H1 (cell line): ENCODE measurements at regions not wholly inside any gene's neighbourhood (a gene's known extent, or its start where the extent isn't known, plus 50 kb on each side); places are given as distances from the start of the nearest gene placed in this dataset.

Experiments
- CTCF ChIA-PET: fragments of 300-600 bp; sonication (Branson Sonifier 250); formaldehyde crosslinking; loops from one replicate; lab custom pipeline; 2021; ENCODE audit not compliant: partially characterized antibody; lab: Charles Lee
- POLR2A ChIA-PET: fragments of 300-600 bp; sonication (Branson Sonifier 250); formaldehyde crosslinking; loops from one replicate; lab custom pipeline; 2021; ENCODE audit warnings: inconsistent platforms; ENCODE audit not compliant: partially characterized antibody; lab: Charles Lee
- DNase-seq, 2 experiments: peaks; one replicate each; pipeline versions ENCODE4 v3.0.0 to v3.0.0-alpha.2; 2010 to 2022; ENCODE audit warnings: low spot score in 2 of 2, low read depth in 1 of 2, mixed read lengths in 1 of 2
- FAIRE-seq: peaks from 2 replicates; lab custom pipeline; 2011; peaks lifted over from hg19 to GRCh38; lab: Jason Lieb, UNC
- H2AFZ ChIP-seq: 2 replicates; pipeline ENCODE4 v1.8.1; 2012; ENCODE audit warnings: low read length, inconsistent platforms
- H2AK5ac ChIP-seq: 2 replicates; pipeline ENCODE4 v1.6.1; 2013; ENCODE audit warnings: low read depth, low read length
- H2BK120ac ChIP-seq: replicated peaks from 2 replicates; pipeline ENCODE3; 2013; ENCODE audit warnings: low read depth, low read length, inconsistent platforms
- H2BK12ac ChIP-seq: 2 replicates; pipeline ENCODE4 v1.6.1; 2013; ENCODE audit warnings: low read depth, low read length
- H2BK15ac ChIP-seq: 2 replicates; pipeline ENCODE4 v1.6.1; 2013; ENCODE audit warnings: low read length
- H2BK20ac ChIP-seq: 2 replicates; pipeline ENCODE4 v1.6.1; 2013; ENCODE audit warnings: low read length
- H2BK5ac ChIP-seq: 2 replicates; pipeline ENCODE4 v1.6.1; 2013; ENCODE audit warnings: low read depth, low read length
- H3K14ac ChIP-seq: 2 replicates; pipeline ENCODE4 v1.6.1; 2013; ENCODE audit warnings: inconsistent platforms; ENCODE audit not compliant: insufficient read length
- H3K18ac ChIP-seq: 2 replicates; pipeline ENCODE4 v1.6.1; 2013; ENCODE audit warnings: low read length; ENCODE audit errors: extremely low read depth
- H3K23ac ChIP-seq: 2 replicates; pipeline ENCODE4 v1.6.1; 2013; ENCODE audit warnings: inconsistent platforms; ENCODE audit not compliant: insufficient read length
- H3K23me2 ChIP-seq: 2 replicates; pipeline ENCODE4 v1.6.1; 2013; ENCODE audit warnings: low read depth, low read length
- H3K27ac ChIP-seq: 2 replicates; pipeline ENCODE4 v1.6.1; 2011; ENCODE audit warnings: low read depth, low read length, inconsistent platforms
- H3K27me3 ChIP-seq, 4 experiments: replicated peaks in 1 of 4; 1 replicate in 1 of 4; 2 replicates in 3 of 4; pipeline versions ENCODE4 v1.6.1 to v1.8.1; 2011 to 2013; ENCODE audit warnings: low read length in 3 of 4, mild to moderate bottlenecking in 3 of 4, inconsistent platforms in 2 of 4, mixed read lengths in 2 of 4, moderate library complexity in 1 of 4; ENCODE audit not compliant: control insufficient read depth in 3 of 4, insufficient read depth in 3 of 4; ENCODE audit errors: extremely low read depth in 1 of 4
- H3K36me3 ChIP-seq, 4 experiments: 2 replicates each; pipeline versions ENCODE4 v1.6.1 to v1.8.1; 2011 to 2013; ENCODE audit warnings: mild to moderate bottlenecking in 4 of 4, low read length in 3 of 4, moderate library complexity in 2 of 4, control low read depth in 1 of 4, inconsistent platforms in 1 of 4; ENCODE audit not compliant: insufficient read depth in 4 of 4, control insufficient read depth in 2 of 4
- H3K4ac ChIP-seq: replicated peaks from 2 replicates; pipeline ENCODE3; 2013; ENCODE audit warnings: low read length, low read depth, mixed read lengths, inconsistent platforms; ENCODE audit not compliant: insufficient read length
- H3K4me1 ChIP-seq, 4 experiments: replicated peaks in 1 of 4; 1 replicate in 1 of 4; 2 replicates in 3 of 4; pipeline versions ENCODE4 v1.6.1 to v1.8.1; 2011 to 2013; ENCODE audit warnings: low read length in 3 of 4, inconsistent platforms in 2 of 4, mixed read lengths in 1 of 4; ENCODE audit not compliant: insufficient read depth in 4 of 4, control insufficient read depth in 3 of 4
- H3K4me2 ChIP-seq, 2 experiments: 2 replicates each; pipeline versions ENCODE4 v1.6.1 to v1.8.1; 2011 to 2013; ENCODE audit warnings: low read depth in 2 of 2, low read length in 2 of 2, control low read depth in 1 of 2, inconsistent platforms in 1 of 2, mild to moderate bottlenecking in 1 of 2; ENCODE audit not compliant: insufficient read depth in 1 of 2
- H3K4me3 ChIP-seq, 4 experiments: fragments of 200-600, 300-600 bp in 1 of 4; sonication (generic), shearing (Covaris generic), sonication (Bioruptor Twin) in 1 of 4; 2 replicates each; pipeline versions ENCODE4 v1.5.1 to v1.8.1; 2011 to 2016; ENCODE audit warnings: low read length in 4 of 4, low read depth in 3 of 4, control low read depth in 2 of 4, inconsistent platforms in 2 of 4, mild to moderate bottlenecking in 2 of 4, mixed read lengths in 1 of 4, moderate library complexity in 1 of 4; ENCODE audit not compliant: insufficient read depth in 2 of 4; ENCODE audit errors: extremely low read depth in 1 of 4
- H3K56ac ChIP-seq: replicated peaks from 2 replicates; pipeline ENCODE3; 2013; ENCODE audit warnings: low read depth, mild to moderate bottlenecking, mixed read lengths, low read length, inconsistent platforms; ENCODE audit not compliant: insufficient read length
- H3K79me1 ChIP-seq: 2 replicates; pipeline ENCODE4 v1.6.1; 2013; ENCODE audit warnings: low read depth, low read length, control low read depth
- H3K79me2 ChIP-seq, 2 experiments: 2 replicates each; pipeline versions ENCODE4 v1.6.1 to v1.8.1; 2012 to 2013; ENCODE audit warnings: low read length in 2 of 2, mild to moderate bottlenecking in 2 of 2, inconsistent platforms in 1 of 2; ENCODE audit not compliant: insufficient read depth in 2 of 2, control insufficient read depth in 1 of 2
- H3K9ac ChIP-seq, 4 experiments: replicated peaks in 1 of 4; 1 replicate in 1 of 4; 2 replicates in 3 of 4; pipeline versions ENCODE4 v1.6.1 to v1.8.1; 2011 to 2013; ENCODE audit warnings: low read depth in 3 of 4, low read length in 3 of 4, control low read depth in 2 of 4, mild to moderate bottlenecking in 2 of 4, moderate library complexity in 2 of 4, inconsistent platforms in 1 of 4; ENCODE audit errors: extremely low read depth in 1 of 4
- H3K9me3 ChIP-seq, 2 experiments: 2 replicates each; pipeline versions ENCODE4 v1.6.1 to v1.8.1; 2012 to 2013; ENCODE audit warnings: mild to moderate bottlenecking in 2 of 2, moderate library complexity in 2 of 2, control low read depth in 1 of 2, inconsistent platforms in 1 of 2, low read depth in 1 of 2, low read length in 1 of 2, mixed read lengths in 1 of 2; ENCODE audit not compliant: insufficient read depth in 2 of 2
- H4K20me1 ChIP-seq, 2 experiments: replicated peaks in 1 of 2; 2 replicates each; pipeline versions ENCODE3 to v1.8.1; 2011 to 2013; ENCODE audit warnings: inconsistent platforms in 2 of 2, low read length in 2 of 2, mild to moderate bottlenecking in 1 of 2; ENCODE audit not compliant: insufficient read depth in 2 of 2, control insufficient read depth in 1 of 2
- H4K5ac ChIP-seq: 2 replicates; pipeline ENCODE4 v1.6.1; 2013; ENCODE audit warnings: low read length, low read depth, mixed read lengths, inconsistent platforms; ENCODE audit not compliant: insufficient read length
- H4K8ac ChIP-seq: 2 replicates; pipeline ENCODE4 v1.8.0; 2013; ENCODE audit warnings: mild to moderate bottlenecking, moderate library complexity, low read length, inconsistent platforms; ENCODE audit not compliant: insufficient read depth; ENCODE audit errors: extremely low read depth
- H4K91ac ChIP-seq: replicated peaks from 2 replicates; pipeline ENCODE3; 2013; ENCODE audit warnings: low read length, mixed read lengths, inconsistent platforms; ENCODE audit not compliant: insufficient read length
- ATF3 ChIP-seq: IDR thresholded peaks from 2 replicates; pipeline ENCODE4 v1.6.1; 2011; ENCODE audit warnings: low read depth, mild to moderate bottlenecking, low read length; ENCODE audit not compliant: insufficient read depth
- CHD1 ChIP-seq: IDR thresholded peaks from 2 replicates; pipeline ENCODE4 v1.6.1; 2012; ENCODE audit warnings: low read depth, low read length, improper control_type of control experiment
- EGR1 ChIP-seq: IDR thresholded peaks from 2 replicates; pipeline ENCODE4 v1.6.1; 2011; ENCODE audit warnings: low read depth, low read length, borderline replicate concordance
- FOSL1 ChIP-seq: IDR thresholded peaks from 2 replicates; pipeline ENCODE4 v1.6.1; 2011; ENCODE audit warnings: mild to moderate bottlenecking, low read depth, low read length, moderate library complexity; ENCODE audit not compliant: insufficient read depth
- HDAC6 ChIP-seq: IDR thresholded peaks from one replicate; pipeline ENCODE4 v1.7.1; 2012; ENCODE audit warnings: low read depth, mild to moderate bottlenecking, inconsistent platforms, low read length, moderate library complexity
- POLR2A ChIP-seq, 2 experiments: IDR thresholded peaks; 1 replicate in 1 of 2; 2 replicates in 1 of 2; pipeline ENCODE4 v1.6.1; 2011; ENCODE audit warnings: low read depth in 2 of 2, low read length in 2 of 2, mild to moderate bottlenecking in 2 of 2; ENCODE audit errors: control extremely low read depth in 1 of 2
- POLR2AphosphoS5 ChIP-seq: IDR thresholded peaks from 2 replicates; pipeline ENCODE4 v1.6.1; 2011; ENCODE audit warnings: low read depth, low read length
- SP4 ChIP-seq: IDR thresholded peaks from 2 replicates; pipeline ENCODE4 v1.6.1; 2012; ENCODE audit warnings: low read length, inconsistent platforms
- SRF ChIP-seq: IDR thresholded peaks from 2 replicates; pipeline ENCODE4 v1.6.1; 2011; ENCODE audit warnings: mild to moderate bottlenecking, low read depth, low read length, moderate library complexity
- TBP ChIP-seq: IDR thresholded peaks from 2 replicates; pipeline ENCODE4 v1.6.1; 2011; ENCODE audit warnings: low read depth, low read length, improper control_type of control experiment
- TEAD4 ChIP-seq: IDR thresholded peaks from 2 replicates; pipeline ENCODE4 v1.6.1; 2012; ENCODE audit warnings: low read depth, low read length, inconsistent platforms, mixed read lengths
- YY1 ChIP-seq: IDR thresholded peaks from 2 replicates; pipeline ENCODE4 v1.6.1; 2011; ENCODE audit warnings: low read depth, mild to moderate bottlenecking, low read length
- ZNF274 ChIP-seq: IDR thresholded peaks from 2 replicates; pipeline ENCODE4 v1.7.0; 2012; ENCODE audit warnings: low read length, borderline replicate concordance; ENCODE audit errors: extremely low read depth
- TF ChIP-seq, protein P1 (sequence below): IDR thresholded peaks from 2 replicates; pipeline ENCODE4 v1.6.1; 2012; ENCODE audit warnings: inconsistent platforms

DNA sequence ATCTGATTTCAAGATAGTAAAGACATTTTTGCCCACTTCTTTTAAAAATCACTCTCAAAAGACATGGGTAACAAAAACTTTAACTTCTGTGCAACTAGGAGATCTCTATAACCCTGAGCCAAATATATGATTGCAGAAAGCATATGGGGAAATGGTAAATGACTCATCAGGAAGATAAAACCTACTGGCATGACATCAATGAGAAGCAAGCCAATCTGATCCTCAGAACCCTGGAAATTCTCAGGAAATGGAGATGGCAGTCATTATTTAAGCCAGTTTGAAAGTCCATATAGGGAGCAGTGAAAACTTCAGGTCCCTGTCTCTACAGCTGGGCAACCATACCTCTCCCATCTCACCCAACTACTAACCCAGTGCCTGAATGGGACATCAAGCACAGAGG lies 249.7 kb upstream of the NREP start:
- Histone ChIP-seq H2AK5ac (no peak overlapping the region), H4K20me1 (no peaks in the 10 kb centered on the region), H3K4ac (no peak overlapping the region), H3K79me2 (no peaks in the 10 kb centered on the region)
- TF ChIP-seq POLR2AphosphoS5 = no peak
- no peak for TF ChIP-seq ZNF274
- TF ChIP-seq SRF = no peak
- no peak for TF ChIP-seq POLR2A (IDR thresholded peaks at IDR 0.05; ENCODE audit: control extremely low read depth in 1 of 2, low read depth in 2 of 2, low read length in 2 of 2)
- TF ChIP-seq SP4 = no peak
- TF ChIP-seq TEAD4 = no peak
- TF ChIP-seq, protein P1, sequence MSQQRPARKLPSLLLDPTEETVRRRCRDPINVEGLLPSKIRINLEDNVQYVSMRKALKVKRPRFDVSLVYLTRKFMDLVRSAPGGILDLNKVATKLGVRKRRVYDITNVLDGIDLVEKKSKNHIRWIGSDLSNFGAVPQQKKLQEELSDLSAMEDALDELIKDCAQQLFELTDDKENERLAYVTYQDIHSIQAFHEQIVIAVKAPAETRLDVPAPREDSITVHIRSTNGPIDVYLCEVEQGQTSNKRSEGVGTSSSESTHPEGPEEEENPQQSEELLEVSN = no peak
- TF ChIP-seq EGR1 = no peak
- no peak for TF ChIP-seq HDAC6
- TF ChIP-seq TBP = no peak
- no peak for TF ChIP-seq FOSL1
- TF ChIP-seq ATF3 = no peak
- TF ChIP-seq YY1 = no peak
- TF ChIP-seq CHD1 = no peak
- TF ChIP-seq, all 59 proteins: peak for 0
- H3K9ac ChIP-seq = no peak overlapping the region
- H3K23me2 ChIP-seq = no peaks in the 10 kb centered on the region
- DNase-seq (no peak), FAIRE-seq (no peak)
- ChIA-PET POLR2A (no interaction called here), CTCF (no interaction called here)
- H3K56ac ChIP-seq = no peak overlapping the region
- H2AFZ ChIP-seq = 0 out of 2 replicates have a peak overlapping the region, but pooled peaks have one; percentile 13
- H2BK120ac ChIP-seq = no peak overlapping the region
- no peak overlapping the region for H2BK12ac ChIP-seq
- no peak overlapping the region for H2BK5ac ChIP-seq
- H3K4me3 ChIP-seq = no peak overlapping the region
- H3K4me1 ChIP-seq = no peaks in the 10 kb centered on the region
- H4K91ac ChIP-seq = no peak overlapping the region
- H3K23ac ChIP-seq = no peak overlapping the region
- no peak overlapping the region for H4K5ac ChIP-seq
- no peak overlapping the region for H3K27ac ChIP-seq
- no peaks in the 10 kb centered on the region for H3K27me3 ChIP-seq
- no peaks in the 10 kb centered on the region for H3K79me1 ChIP-seq
- H2BK15ac ChIP-seq = no peak overlapping the region
- H3K4me2 ChIP-seq = no peak overlapping the region
- H3K14ac ChIP-seq = no peak overlapping the region
- H3K18ac ChIP-seq = no peak overlapping the region
- H4K8ac ChIP-seq = no peak overlapping the region
- H3K9me3 ChIP-seq = no peaks in the 10 kb centered on the region
- H2BK20ac ChIP-seq = no peak overlapping the region
- H3K36me3 ChIP-seq = no peaks in the 10 kb centered on the region
